Inflammatory macrophage treated with lipopolysaccharide for 4 hours (primary cell): ENCODE measurements at regions not wholly inside any gene's neighbourhood (a gene's known extent, or its start where the extent isn't known, plus 50 kb on each side); places are given as distances from the start of the nearest gene placed in this dataset.

Experiments
- DNase-seq: peaks from one replicate; pipeline ENCODE4 v3.0.0-alpha.2; 2020

GRCh38 chr1:55639051-55639450 is 423.9 kb upstream of the USP24 start:
- no peak for DNase-seq

- DNase-seq, result no peak
Observed at GRCh38 chr1:55636696-55637095, 421.5 kb upstream of the USP24 start.

GRCh38 chr1:55635856-55636255 is 420.7 kb upstream of the USP24 start:
- no peak for DNase-seq

GRCh38 chr1:55634516-55634915 is 419.4 kb upstream of the USP24 start:
- DNase-seq, result no peak

GRCh38 chr1:55632906-55633305 is 417.7 kb upstream of the USP24 start:
- DNase-seq, result no peak

- DNase-seq, result peak; percentile 48
Observed at GRCh38 chr1:55632058-55632457, 416.9 kb upstream of the USP24 start.

- DNase-seq, result no peak
Observed at GRCh38 chr1:55631509-55631908, 416.3 kb upstream of the USP24 start.

GRCh38 chr1:55626326-55626725 is 411.2 kb upstream of the USP24 start:
- DNase-seq, result no peak

GRCh38 chr1:55624766-55625165 is 409.6 kb upstream of the USP24 start:
- DNase-seq, result no peak

GRCh38 chr1:55623311-55623710 is 408.1 kb upstream of the USP24 start:
- no peak for DNase-seq

- DNase-seq, result no peak
Observed at GRCh38 chr1:55622074-55622473, 406.9 kb upstream of the USP24 start.

- DNase-seq, result no peak
Observed at GRCh38 chr1:55618199-55618598, 403.0 kb upstream of the USP24 start.

- no peak for DNase-seq
Observed at GRCh38 chr1:55617288-55617982, 402.3 kb upstream of the USP24 start.

- DNase-seq, result no peak
Observed at GRCh38 chr1:55612988-55613387, 397.8 kb upstream of the USP24 start.

- no peak for DNase-seq
Observed at GRCh38 chr1:55611123-55611522, 396.0 kb upstream of the USP24 start.

GRCh38 chr1:55610203-55610602 is 395.0 kb upstream of the USP24 start:
- DNase-seq, result no peak

- no peak for DNase-seq
Observed at GRCh38 chr1:55609630-55610029, 394.5 kb upstream of the USP24 start.

GRCh38 chr1:55605155-55605554 is 390.0 kb upstream of the USP24 start:
- DNase-seq, result no peak

GRCh38 chr1:55604749-55605148 is 389.6 kb upstream of the USP24 start:
- DNase-seq, result no peak

GRCh38 chr1:55604179-55604578 is 389.0 kb upstream of the USP24 start:
- no peak for DNase-seq

- DNase-seq, result no peak
Observed at GRCh38 chr1:55600242-55600641, 385.1 kb upstream of the USP24 start.

- no peak for DNase-seq
Observed at GRCh38 chr1:55597910-55598309, 382.7 kb upstream of the USP24 start.

GRCh38 chr1:55594701-55595100 is 379.5 kb upstream of the USP24 start:
- no peak for DNase-seq

- no peak for DNase-seq
Observed at GRCh38 chr1:55593298-55593697, 378.1 kb upstream of the USP24 start.

- DNase-seq, result no peak
Observed at GRCh38 chr1:55592122-55592521, 377.0 kb upstream of the USP24 start.
